ENCODE measurements at regions not wholly inside any gene's neighbourhood (a gene's known extent, or its start where the extent isn't known, plus 50 kb on each side); places are given as distances from the start of the nearest gene placed in this dataset.
A peak's percentile ranks its signal among the peaks of the same experiment; 100 is the strongest.

GRCh38 chr20:21632031-21632734, 73.3 kb upstream of the PAX1 start:
- peak overlapping the region; percentile 78 for H2AFZ ChIP-seq
- H3K4me2 ChIP-seq (ENCODE audit: low read length), result no peak overlapping the region
- peaks cover 13% of the 10 kb centered on the region for H3K4me1 ChIP-seq
- H3K27ac ChIP-seq, result peak overlapping the region; percentile 59
- H3K79me2 ChIP-seq, result peaks cover 11% of the 10 kb centered on the region
- H3K27me3 ChIP-seq (ENCODE audit: control insufficient read depth, insufficient read depth, low read length), result no peaks in the 10 kb centered on the region
- H3K4me3 ChIP-seq (ENCODE audit: low read depth, low read length), result no peak overlapping the region
- TF ChIP-seq CTCF (IDR thresholded peaks at IDR 0.05), result peak; percentile 24
- no peaks in the 10 kb centered on the region for H3K9me3 ChIP-seq (ENCODE audit: control insufficient read depth, low read length)
- H3K9ac ChIP-seq, result no peak overlapping the region
- H3K36me3 ChIP-seq (ENCODE audit: control insufficient read depth, insufficient read depth, low read length), result no peaks in the 10 kb centered on the region

GRCh38 chr20:21628800-21629199, 76.7 kb upstream of the PAX1 start:
- no peak overlapping the region for H3K4me2 ChIP-seq (ENCODE audit: low read length)
- no peaks in the 10 kb centered on the region for H3K9me3 ChIP-seq (ENCODE audit: control insufficient read depth, low read length)
- peaks cover 13% of the 10 kb centered on the region for H3K4me1 ChIP-seq
- H3K36me3 ChIP-seq (ENCODE audit: control insufficient read depth, insufficient read depth, low read length), result no peaks in the 10 kb centered on the region
- peaks cover 9% of the 10 kb centered on the region for H3K79me2 ChIP-seq
- H3K4me3 ChIP-seq (ENCODE audit: low read depth, low read length), result no peak overlapping the region
- no peaks in the 10 kb centered on the region for H3K27me3 ChIP-seq (ENCODE audit: control insufficient read depth, insufficient read depth, low read length)
- no peak overlapping the region for H3K9ac ChIP-seq
- H2AFZ ChIP-seq, result no peak overlapping the region
- TF ChIP-seq CTCF (IDR thresholded peaks at IDR 0.05), result no peak
- no peak overlapping the region for H3K27ac ChIP-seq

- Histone ChIP-seq H3K4me1 (no peaks in the 10 kb centered on the region), H3K9me3 (ENCODE audit: control insufficient read depth, low read length) (no peaks in the 10 kb centered on the region), H3K4me3 (ENCODE audit: low read depth, low read length) (no peak overlapping the region), H3K36me3 (ENCODE audit: control insufficient read depth, insufficient read depth, low read length) (no peaks in the 10 kb centered on the region), H3K4me2 (ENCODE audit: low read length) (no peak overlapping the region), H3K27me3 (ENCODE audit: control insufficient read depth, insufficient read depth, low read length) (no peaks in the 10 kb centered on the region), H3K27ac (no peak overlapping the region), H3K9ac (no peak overlapping the region), H2AFZ (no peak overlapping the region), H3K79me2 (no peaks in the 10 kb centered on the region)
- no peak for TF ChIP-seq CTCF (IDR thresholded peaks at IDR 0.05)
Observed at GRCh38 chr20:21623781-21624094, 81.7 kb upstream of the PAX1 start.

GRCh38 chr20:21623074-21623780, 82.2 kb upstream of the PAX1 start:
- no peak overlapping the region for H3K27ac ChIP-seq
- H3K4me1 ChIP-seq, result no peaks in the 10 kb centered on the region
- H2AFZ ChIP-seq, result no peak overlapping the region
- H3K79me2 ChIP-seq, result no peaks in the 10 kb centered on the region
- no peak overlapping the region for H3K4me2 ChIP-seq (ENCODE audit: low read length)
- TF ChIP-seq CTCF (IDR thresholded peaks at IDR 0.05), result no peak
- H3K4me3 ChIP-seq (ENCODE audit: low read depth, low read length), result no peak overlapping the region
- H3K9ac ChIP-seq, result no peak overlapping the region
- H3K27me3 ChIP-seq (ENCODE audit: control insufficient read depth, insufficient read depth, low read length), result no peaks in the 10 kb centered on the region
- H3K36me3 ChIP-seq (ENCODE audit: control insufficient read depth, insufficient read depth, low read length), result no peaks in the 10 kb centered on the region
- H3K9me3 ChIP-seq (ENCODE audit: control insufficient read depth, low read length), result no peaks in the 10 kb centered on the region

All from parathyroid adenoma (tissue), 2 donors.